ENCODE measurements at regions not wholly inside any gene's neighbourhood (a gene's known extent, or its start where the extent isn't known, plus 50 kb on each side); places are given as distances from the start of the nearest gene placed in this dataset.
"Not testable (repeated sequence)": the region's sequence is repeated elsewhere in the genome, so short reads cannot be mapped to it uniquely, and the experiment has no call there.

GRCh38 chr7:52352013-52352981, 683.1 kb upstream of the POM121L12 start:
- Histone ChIP-seq H3K4me3 (ENCODE audit: low read depth in 1 of 2, low read length in 2 of 2) (no peak overlapping the region), H3K9ac (ENCODE audit: low read length) (no peak overlapping the region), H3K27ac (ENCODE audit: low read depth, low read length) (no peak overlapping the region), H3K36me3 (ENCODE audit: insufficient read depth, low read length) (no peaks in the 10 kb centered on the region), H3K4me1 (ENCODE audit: insufficient read depth, low read length) (no peaks in the 10 kb centered on the region), H3K27me3 (ENCODE audit: control insufficient read depth in 1 of 2, insufficient read depth in 2 of 2, low read length in 2 of 2) (no peaks in the 10 kb centered on the region), H3K9me3 (ENCODE audit: low read length) (no peaks in the 10 kb centered on the region)

- H3K4me1 ChIP-seq (ENCODE audit: insufficient read depth, low read length): no peaks in the 10 kb centered on the region
- no peaks in the 10 kb centered on the region for H3K9me3 ChIP-seq (ENCODE audit: low read length)
- H3K27ac ChIP-seq (ENCODE audit: low read depth, low read length): no peak overlapping the region
- H3K9ac ChIP-seq (ENCODE audit: low read length): no peak overlapping the region
- no peaks in the 10 kb centered on the region for H3K36me3 ChIP-seq (ENCODE audit: insufficient read depth, low read length)
- no peak overlapping the region for H3K4me3 ChIP-seq (ENCODE audit: low read depth in 1 of 2, low read length in 2 of 2)
- no peaks in the 10 kb centered on the region for H3K27me3 ChIP-seq (ENCODE audit: control insufficient read depth in 1 of 2, insufficient read depth in 2 of 2, low read length in 2 of 2)
Observed at GRCh38 chr7:52344015-52344414, 691.4 kb upstream of the POM121L12 start.

GRCh38 chr7:52340067-52340466, 695.4 kb upstream of the POM121L12 start:
- Histone ChIP-seq H3K27ac (ENCODE audit: low read depth, low read length) (no peak overlapping the region), H3K36me3 (ENCODE audit: insufficient read depth, low read length) (no peaks in the 10 kb centered on the region), H3K9ac (ENCODE audit: low read length) (no peak overlapping the region), H3K4me1 (ENCODE audit: insufficient read depth, low read length) (no peaks in the 10 kb centered on the region), H3K27me3 (ENCODE audit: control insufficient read depth in 1 of 2, insufficient read depth in 2 of 2, low read length in 2 of 2) (no peaks in the 10 kb centered on the region), H3K9me3 (ENCODE audit: low read length) (no peaks in the 10 kb centered on the region), H3K4me3 (ENCODE audit: low read depth in 1 of 2, low read length in 2 of 2) (no peak overlapping the region)

GRCh38 chr7:52328328-52328727, 707.1 kb upstream of the POM121L12 start:
- H3K4me1 ChIP-seq (ENCODE audit: insufficient read depth, low read length); H3K27me3 ChIP-seq (ENCODE audit: control insufficient read depth in 1 of 2, insufficient read depth in 2 of 2, low read length in 2 of 2); H3K36me3 ChIP-seq (ENCODE audit: insufficient read depth, low read length); H3K9me3 ChIP-seq (ENCODE audit: low read length); H3K27ac ChIP-seq (ENCODE audit: low read depth, low read length); H3K9ac ChIP-seq (ENCODE audit: low read length); H3K4me3 ChIP-seq (ENCODE audit: low read depth in 1 of 2, low read length in 2 of 2): not testable (repeated sequence)

- no peaks in the 10 kb centered on the region for H3K4me1 ChIP-seq (ENCODE audit: insufficient read depth, low read length)
- no peaks in the 10 kb centered on the region for H3K36me3 ChIP-seq (ENCODE audit: insufficient read depth, low read length)
- no peaks in the 10 kb centered on the region for H3K27me3 ChIP-seq (ENCODE audit: control insufficient read depth in 1 of 2, insufficient read depth in 2 of 2, low read length in 2 of 2)
- H3K9me3 ChIP-seq (ENCODE audit: low read length): no peaks in the 10 kb centered on the region
- no peak overlapping the region for H3K4me3 ChIP-seq (ENCODE audit: low read depth in 1 of 2, low read length in 2 of 2)
- H3K9ac ChIP-seq (ENCODE audit: low read length): no peak overlapping the region
- H3K27ac ChIP-seq (ENCODE audit: low read depth, low read length): no peak overlapping the region
Observed at GRCh38 chr7:52325237-52325636, 710.2 kb upstream of the POM121L12 start.

- Histone ChIP-seq H3K36me3 (ENCODE audit: insufficient read depth, low read length) (no peaks in the 10 kb centered on the region), H3K27ac (ENCODE audit: low read depth, low read length) (no peak overlapping the region), H3K27me3 (ENCODE audit: control insufficient read depth in 1 of 2, insufficient read depth in 2 of 2, low read length in 2 of 2) (no peaks in the 10 kb centered on the region), H3K9ac (ENCODE audit: low read length) (no peak overlapping the region), H3K4me3 (ENCODE audit: low read depth in 1 of 2, low read length in 2 of 2) (no peak overlapping the region), H3K4me1 (ENCODE audit: insufficient read depth, low read length) (no peaks in the 10 kb centered on the region), H3K9me3 (ENCODE audit: low read length) (no peaks in the 10 kb centered on the region)
Observed at GRCh38 chr7:52323202-52323746, 712.2 kb upstream of the POM121L12 start.

GRCh38 chr7:52320610-52321009, 714.8 kb upstream of the POM121L12 start:
- Histone ChIP-seq H3K9me3 (ENCODE audit: low read length) (no peaks in the 10 kb centered on the region), H3K4me1 (ENCODE audit: insufficient read depth, low read length) (no peaks in the 10 kb centered on the region), H3K4me3 (ENCODE audit: low read depth in 1 of 2, low read length in 2 of 2) (no peak overlapping the region), H3K27ac (ENCODE audit: low read depth, low read length) (no peak overlapping the region), H3K36me3 (ENCODE audit: insufficient read depth, low read length) (no peaks in the 10 kb centered on the region), H3K27me3 (ENCODE audit: control insufficient read depth in 1 of 2, insufficient read depth in 2 of 2, low read length in 2 of 2) (no peaks in the 10 kb centered on the region), H3K9ac (ENCODE audit: low read length) (no peak overlapping the region)

GRCh38 chr7:52317921-52318320, 717.5 kb upstream of the POM121L12 start:
- H3K27me3 ChIP-seq (ENCODE audit: control insufficient read depth in 1 of 2, insufficient read depth in 2 of 2, low read length in 2 of 2): no peaks in the 10 kb centered on the region
- H3K9ac ChIP-seq (ENCODE audit: low read length): no peak overlapping the region
- H3K4me3 ChIP-seq (ENCODE audit: low read depth in 1 of 2, low read length in 2 of 2): no peak overlapping the region
- no peaks in the 10 kb centered on the region for H3K4me1 ChIP-seq (ENCODE audit: insufficient read depth, low read length)
- H3K9me3 ChIP-seq (ENCODE audit: low read length): no peaks in the 10 kb centered on the region
- H3K27ac ChIP-seq (ENCODE audit: low read depth, low read length): no peak overlapping the region
- no peaks in the 10 kb centered on the region for H3K36me3 ChIP-seq (ENCODE audit: insufficient read depth, low read length)

- no peaks in the 10 kb centered on the region for H3K9me3 ChIP-seq (ENCODE audit: low read length)
- no peaks in the 10 kb centered on the region for H3K36me3 ChIP-seq (ENCODE audit: insufficient read depth, low read length)
- H3K4me3 ChIP-seq (ENCODE audit: low read depth in 1 of 2, low read length in 2 of 2): no peak overlapping the region
- H3K4me1 ChIP-seq (ENCODE audit: insufficient read depth, low read length): no peaks in the 10 kb centered on the region
- H3K9ac ChIP-seq (ENCODE audit: low read length): no peak overlapping the region
- no peak overlapping the region for H3K27ac ChIP-seq (ENCODE audit: low read depth, low read length)
- no peaks in the 10 kb centered on the region for H3K27me3 ChIP-seq (ENCODE audit: control insufficient read depth in 1 of 2, insufficient read depth in 2 of 2, low read length in 2 of 2)
Observed at GRCh38 chr7:52311886-52312285, 723.5 kb upstream of the POM121L12 start.

- Histone ChIP-seq H3K36me3 (ENCODE audit: insufficient read depth, low read length) (no peaks in the 10 kb centered on the region), H3K4me3 (ENCODE audit: low read depth in 1 of 2, low read length in 2 of 2) (no peak overlapping the region), H3K9ac (ENCODE audit: low read length) (no peak overlapping the region), H3K9me3 (ENCODE audit: low read length) (no peaks in the 10 kb centered on the region), H3K4me1 (ENCODE audit: insufficient read depth, low read length) (no peaks in the 10 kb centered on the region), H3K27me3 (ENCODE audit: control insufficient read depth in 1 of 2, insufficient read depth in 2 of 2, low read length in 2 of 2) (no peaks in the 10 kb centered on the region), H3K27ac (ENCODE audit: low read depth, low read length) (no peak overlapping the region)
Observed at GRCh38 chr7:52309631-52310030, 725.8 kb upstream of the POM121L12 start.

- H3K9me3 ChIP-seq (ENCODE audit: low read length): no peaks in the 10 kb centered on the region
Observed at GRCh38 chr7:52302765-52303520, 732.5 kb upstream of the POM121L12 start.

More at GRCh38 chr7:52302765-52303520, 732.5 kb upstream of the POM121L12 start:
- H3K9ac ChIP-seq (ENCODE audit: low read length): no peak overlapping the region
- H3K4me1 ChIP-seq (ENCODE audit: insufficient read depth, low read length): no peaks in the 10 kb centered on the region
- no peak overlapping the region for H3K4me3 ChIP-seq (ENCODE audit: low read depth in 1 of 2, low read length in 2 of 2)
- H3K36me3 ChIP-seq (ENCODE audit: insufficient read depth, low read length): no peaks in the 10 kb centered on the region
- no peak overlapping the region for H3K27ac ChIP-seq (ENCODE audit: low read depth, low read length)
- H3K27me3 ChIP-seq (ENCODE audit: control insufficient read depth in 1 of 2, insufficient read depth in 2 of 2, low read length in 2 of 2): no peaks in the 10 kb centered on the region
